ENCODE measurements at regions not wholly inside any gene's neighbourhood (a gene's known extent, or its start where the extent isn't known, plus 50 kb on each side); places are given as distances from the start of the nearest gene placed in this dataset.

- DNase-seq (ENCODE audit: low read depth): no peak
Observed at GRCh38 chr2:226031647-226032501, 632.4 kb downstream of the NYAP2 start.

GRCh38 chr2:226030788-226031646, 631.5 kb downstream of the NYAP2 start:
- DNase-seq (ENCODE audit: low read depth): no peak

GRCh38 chr2:226030369-226030768, 630.9 kb downstream of the NYAP2 start:
- no peak for DNase-seq (ENCODE audit: low read depth)

- DNase-seq (ENCODE audit: low read depth): no peak
Observed at GRCh38 chr2:226023946-226024345, 624.4 kb downstream of the NYAP2 start.

- no peak for DNase-seq (ENCODE audit: low read depth)
Observed at GRCh38 chr2:226023383-226023782, 623.9 kb downstream of the NYAP2 start.

GRCh38 chr2:226020956-226021355, 621.4 kb downstream of the NYAP2 start:
- DNase-seq (ENCODE audit: low read depth): no peak

- DNase-seq (ENCODE audit: low read depth): no peak
Observed at GRCh38 chr2:226020176-226020575, 620.7 kb downstream of the NYAP2 start.

- no peak for DNase-seq (ENCODE audit: low read depth)
Observed at GRCh38 chr2:226018641-226019040, 619.1 kb downstream of the NYAP2 start.

- DNase-seq (ENCODE audit: low read depth): no peak
Observed at GRCh38 chr2:226017537-226017936, 618.0 kb downstream of the NYAP2 start.

- no peak for DNase-seq (ENCODE audit: low read depth)
Observed at GRCh38 chr2:226017107-226017506, 617.6 kb downstream of the NYAP2 start.

- no peak for DNase-seq (ENCODE audit: low read depth)
Observed at GRCh38 chr2:226011716-226012450, 612.4 kb downstream of the NYAP2 start.

- no peak for DNase-seq (ENCODE audit: low read depth)
Observed at GRCh38 chr2:226002438-226002837, 602.9 kb downstream of the NYAP2 start.

GRCh38 chr2:226001716-226002115, 602.2 kb downstream of the NYAP2 start:
- DNase-seq (ENCODE audit: low read depth): no peak

- no peak for DNase-seq (ENCODE audit: low read depth)
Observed at GRCh38 chr2:225999692-226000091, 600.2 kb downstream of the NYAP2 start.

GRCh38 chr2:225998653-225999052, 599.1 kb downstream of the NYAP2 start:
- no peak for DNase-seq (ENCODE audit: low read depth)

GRCh38 chr2:225998116-225998515, 598.6 kb downstream of the NYAP2 start:
- no peak for DNase-seq (ENCODE audit: low read depth)

- no peak for DNase-seq (ENCODE audit: low read depth)
Observed at GRCh38 chr2:225996462-225996828, 596.9 kb downstream of the NYAP2 start.

- no peak for DNase-seq (ENCODE audit: low read depth)
Observed at GRCh38 chr2:225995796-225996461, 596.4 kb downstream of the NYAP2 start.

GRCh38 chr2:225994748-225995405, 595.4 kb downstream of the NYAP2 start:
- DNase-seq (ENCODE audit: low read depth): no peak

GRCh38 chr2:225993430-225993829, 593.9 kb downstream of the NYAP2 start:
- no peak for DNase-seq (ENCODE audit: low read depth)

GRCh38 chr2:225989809-225990208, 590.3 kb downstream of the NYAP2 start:
- DNase-seq (ENCODE audit: low read depth): no peak
